HG03378 (cell line): ENCODE measurements at regions not wholly inside any gene's neighbourhood (a gene's known extent, or its start where the extent isn't known, plus 50 kb on each side); places are given as distances from the start of the nearest gene placed in this dataset.

ENCODE experiments used
- ATAC-seq: cut with Tn5 transposase; IDR thresholded peaks from one replicate; pipeline ENCODE4 v1.9.1; 2021; ENCODE audit warnings: mild to moderate bottlenecking, moderate library complexity; ENCODE audit not compliant: unreplicated experiment

- no peak for ATAC-seq
These were observed 225.7 kb upstream of the TNP1 start for GRCh38 chr2:217085543-217085942.

DNA sequence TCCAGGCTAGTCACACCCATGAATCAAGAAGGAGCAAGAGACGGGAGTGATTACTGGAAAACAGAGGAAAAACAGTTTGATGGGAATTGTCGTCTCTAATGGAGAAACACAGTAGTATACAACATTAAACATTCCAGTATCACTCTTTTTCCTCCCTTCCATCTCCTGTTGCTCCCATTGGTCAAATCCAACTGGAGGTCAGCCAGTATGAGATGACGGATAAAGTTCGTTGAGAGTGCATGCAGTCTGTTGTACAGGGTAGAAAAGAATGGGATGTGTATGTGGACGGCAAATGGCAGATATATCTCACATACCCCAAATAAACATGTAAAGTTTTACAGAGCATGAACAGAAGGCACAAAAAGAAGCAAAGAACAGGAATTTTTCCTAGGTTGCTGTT lies 221.9 kb upstream of the TNP1 start:
- ATAC-seq: no peak

- ATAC-seq: no peak
These were observed 219.3 kb upstream of the TNP1 start for GRCh38 chr2:217079165-217079564.

- no peak for ATAC-seq
These were observed 218.1 kb upstream of the TNP1 start for GRCh38 chr2:217077831-217078407.

DNA sequence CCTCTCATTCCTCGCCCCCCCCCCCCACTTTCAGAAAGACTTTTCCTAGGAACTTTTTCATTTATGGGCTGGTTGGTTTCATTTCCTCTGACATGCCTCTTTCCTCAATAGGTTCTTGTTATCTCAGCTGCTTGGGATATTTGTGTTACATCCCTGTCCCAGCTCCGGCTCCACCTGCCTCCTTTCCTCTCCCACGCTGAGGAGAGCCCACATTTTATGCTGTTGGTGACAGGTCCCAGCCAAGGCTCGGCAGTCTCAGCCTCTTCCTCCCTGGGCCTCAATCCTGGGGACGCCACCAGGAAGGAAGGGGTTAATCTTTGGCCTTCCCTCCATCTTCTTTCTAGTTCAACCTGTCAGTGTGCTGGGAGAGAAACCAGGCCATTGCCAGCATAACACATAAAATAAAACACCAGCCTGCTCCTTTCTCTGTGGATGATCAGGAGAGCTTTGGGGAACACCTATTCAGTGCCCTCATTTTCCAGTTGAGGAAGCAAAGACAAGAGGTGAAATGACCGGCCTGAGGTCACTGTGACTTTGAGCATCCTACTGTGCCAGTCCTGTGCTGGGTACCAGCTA lies 216.9 kb upstream of the TNP1 start:
- no peak for ATAC-seq

DNA sequence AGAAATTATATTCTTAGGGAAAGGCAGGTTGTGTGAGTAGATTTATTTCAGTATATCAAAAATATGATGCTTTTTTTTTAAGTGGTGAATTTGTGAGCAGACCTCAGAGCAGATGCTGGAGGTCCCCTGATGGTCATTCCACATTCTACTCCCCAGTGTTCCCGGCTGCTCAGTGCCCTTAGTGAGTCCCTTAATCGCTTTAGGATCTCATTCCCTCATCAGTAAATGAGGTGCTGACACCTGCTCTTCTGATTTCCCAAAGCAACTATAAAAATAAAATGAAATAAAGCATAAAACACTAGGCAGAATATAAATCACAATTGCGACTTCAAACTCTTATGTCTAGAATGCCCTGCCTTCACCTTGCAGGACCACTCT lies 216.2 kb upstream of the TNP1 start:
- no peak for ATAC-seq

- no peak for ATAC-seq
These were observed 215.6 kb upstream of the TNP1 start for GRCh38 chr2:217075268-217076057.

DNA sequence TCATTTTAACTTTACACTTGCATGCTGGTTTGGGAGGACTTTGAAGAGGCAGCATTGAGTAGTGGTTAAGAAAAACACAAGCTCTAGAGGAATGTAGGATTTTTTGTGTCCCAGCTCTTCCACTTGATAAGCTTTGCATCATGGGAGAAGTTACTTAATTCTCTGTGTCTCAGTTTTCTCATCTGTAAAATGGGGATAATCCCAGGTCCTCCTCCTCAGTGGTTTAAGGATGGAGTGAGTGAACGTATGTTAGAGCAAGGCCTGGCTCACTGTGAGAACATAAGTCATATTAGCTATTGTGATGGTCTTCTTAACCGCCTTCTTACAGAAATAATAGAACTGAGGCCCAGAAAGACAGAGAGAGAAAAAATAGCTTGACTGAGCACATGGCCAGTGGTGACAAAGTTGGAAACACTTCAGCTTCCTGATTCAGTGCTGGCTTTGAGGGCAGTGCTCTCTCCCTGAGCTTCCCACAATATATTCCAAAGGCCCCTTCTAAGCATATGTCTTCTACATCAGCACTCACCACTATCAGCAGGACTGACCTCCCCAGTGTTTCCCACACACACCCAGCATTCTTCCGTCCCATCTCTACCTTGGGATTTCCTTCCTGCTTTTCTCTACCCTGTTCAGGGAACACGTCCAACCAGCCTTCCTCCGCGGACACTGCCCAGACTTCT lies 214.9 kb upstream of the TNP1 start:
- ATAC-seq: no peak

- no peak for ATAC-seq
These were observed 211.6 kb upstream of the TNP1 start for GRCh38 chr2:217071416-217071815.

DNA sequence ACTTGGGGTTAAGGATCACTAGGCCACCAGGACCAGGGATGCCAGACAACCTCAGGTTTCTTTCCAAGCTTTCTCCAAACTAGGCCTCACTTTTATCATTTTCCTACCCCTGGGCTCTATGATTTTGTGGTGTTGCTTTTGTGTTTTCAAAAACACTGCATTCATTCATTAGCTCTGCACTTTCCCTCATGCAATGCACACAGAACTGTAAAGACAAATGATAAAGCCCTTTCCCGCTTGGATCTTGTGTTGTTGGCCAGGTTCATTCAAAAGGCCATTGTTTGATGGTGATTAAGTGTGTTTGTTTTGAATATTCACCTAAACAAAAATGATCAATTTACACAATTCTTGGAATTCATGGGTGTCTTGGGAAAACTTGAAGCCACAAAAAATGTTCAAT lies 210.7 kb upstream of the TNP1 start:
- ATAC-seq: no peak

GRCh38 chr2:217070043-217070430 lies 210.2 kb upstream of the TNP1 start:
- ATAC-seq: no peak

GRCh38 chr2:217069263-217070042 lies 209.6 kb upstream of the TNP1 start:
- ATAC-seq: no peak

DNA sequence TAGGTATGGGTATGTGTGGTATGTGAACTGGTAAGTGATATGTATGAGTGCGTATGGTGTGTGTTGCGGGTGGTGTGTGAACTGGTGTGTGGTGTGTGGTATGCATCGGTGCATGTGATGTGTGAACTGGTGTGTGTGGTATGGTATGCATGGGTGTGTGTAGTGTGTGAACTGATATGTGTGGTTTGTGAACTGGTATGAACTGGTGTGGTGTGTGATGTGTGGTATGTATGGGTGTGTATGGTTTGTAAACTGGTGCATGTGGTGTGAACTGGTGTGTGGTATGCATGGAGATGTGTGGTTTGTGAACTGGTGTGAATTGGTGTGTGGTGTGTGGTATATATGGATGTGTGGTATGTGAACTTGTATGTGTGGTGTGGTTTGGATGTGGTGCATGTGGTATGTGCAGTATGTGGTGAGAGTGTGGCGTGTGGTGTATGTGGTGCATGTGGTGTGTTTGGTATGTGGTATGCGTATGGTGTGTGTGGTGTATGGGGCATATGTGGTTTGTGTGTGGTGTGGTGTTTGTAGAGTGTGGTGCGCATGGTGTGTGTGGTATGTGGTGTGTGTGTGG lies 208.9 kb upstream of the TNP1 start:
- no peak for ATAC-seq

- no peak for ATAC-seq
These were observed 207.9 kb upstream of the TNP1 start for GRCh38 chr2:217067787-217068186.

DNA sequence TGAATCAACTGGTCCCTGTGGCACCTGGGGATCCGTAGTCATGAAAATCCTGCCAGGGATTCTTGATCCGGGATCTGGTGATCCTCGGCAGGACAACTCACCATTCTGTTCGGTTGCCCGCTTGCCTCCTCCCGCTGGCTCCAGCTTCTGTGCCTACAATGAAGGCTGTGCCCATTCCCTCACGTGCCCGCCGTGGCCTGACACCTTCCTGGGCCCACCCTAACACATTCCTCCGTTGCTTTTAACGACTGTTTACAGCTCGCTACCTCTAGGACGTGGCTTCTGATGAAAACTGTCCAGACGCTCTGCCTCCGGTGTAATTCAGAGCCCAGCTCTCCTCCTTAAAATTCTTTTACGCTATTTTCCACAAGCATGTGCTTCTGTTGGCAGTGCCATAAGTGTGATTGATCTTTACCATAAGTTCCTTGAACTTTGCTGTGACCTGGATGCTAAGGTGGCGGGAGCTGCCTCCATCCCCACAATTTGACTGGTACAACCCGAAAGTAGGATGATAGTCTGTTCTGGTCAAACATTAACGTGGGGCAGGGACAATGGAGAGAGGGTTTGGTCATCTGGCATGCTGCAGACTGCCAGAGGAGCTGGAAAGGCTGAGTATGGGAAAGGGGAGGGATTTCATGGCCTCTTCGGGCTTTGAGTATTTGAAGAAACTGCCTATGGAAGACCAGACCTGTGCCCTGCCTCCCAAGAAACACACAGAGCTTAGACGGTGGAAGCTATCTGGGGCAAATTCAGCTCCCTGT lies 206.8 kb upstream of the TNP1 start:
- no peak for ATAC-seq

GRCh38 chr2:217065695-217066405 lies 206.0 kb upstream of the TNP1 start:
- no peak for ATAC-seq

DNA sequence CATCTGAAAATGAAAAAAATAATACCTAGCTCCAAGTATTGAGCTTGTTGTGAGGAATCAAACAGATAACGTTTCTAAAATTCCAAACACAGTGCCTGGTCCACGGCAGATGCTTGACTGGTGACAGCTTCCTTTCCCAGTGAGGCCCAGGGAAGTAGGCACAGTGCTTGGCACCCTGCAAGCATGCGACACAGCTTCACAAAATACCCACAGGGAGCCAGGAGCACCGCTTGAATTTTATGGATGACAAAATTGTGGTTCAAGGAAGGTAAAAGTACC lies 205.1 kb upstream of the TNP1 start:
- no peak for ATAC-seq

DNA sequence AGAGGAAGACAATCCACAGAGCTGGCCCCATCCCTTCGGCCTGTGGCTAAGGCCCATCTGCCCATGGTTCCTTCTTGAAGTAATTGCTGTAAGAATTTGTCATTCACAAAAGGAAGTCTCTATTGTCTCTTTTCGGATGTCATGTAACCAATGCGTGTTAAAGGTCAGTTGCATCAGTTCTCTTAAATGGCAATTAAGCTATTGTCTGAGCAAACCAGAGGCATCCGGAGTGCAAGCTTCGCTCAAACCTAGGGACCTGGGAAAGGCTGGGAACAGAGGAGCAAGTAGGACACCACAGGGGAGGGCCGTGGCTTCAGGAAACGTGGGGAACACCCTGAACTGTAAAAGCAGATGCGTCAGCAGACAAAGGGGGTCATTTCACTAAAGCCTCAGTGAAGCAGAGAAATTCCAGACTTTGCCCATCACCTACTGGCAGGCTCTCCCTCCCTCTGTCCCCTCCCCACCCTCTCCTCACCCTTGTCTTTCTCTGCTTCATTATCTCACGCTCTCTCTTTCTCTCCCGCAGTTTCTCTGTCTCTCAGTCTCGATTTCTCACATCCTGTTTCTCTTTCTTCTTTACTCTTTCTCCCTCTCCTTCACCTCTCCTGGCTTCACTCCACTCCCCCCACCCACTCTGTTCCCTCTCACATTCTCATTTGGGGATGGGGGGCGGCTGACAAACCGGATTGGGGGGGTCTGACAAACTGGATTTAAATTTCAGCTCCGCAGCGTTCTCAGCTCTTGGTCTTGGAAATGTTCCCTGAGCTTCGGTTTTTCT lies 204.6 kb upstream of the TNP1 start:
- ATAC-seq: no peak

DNA sequence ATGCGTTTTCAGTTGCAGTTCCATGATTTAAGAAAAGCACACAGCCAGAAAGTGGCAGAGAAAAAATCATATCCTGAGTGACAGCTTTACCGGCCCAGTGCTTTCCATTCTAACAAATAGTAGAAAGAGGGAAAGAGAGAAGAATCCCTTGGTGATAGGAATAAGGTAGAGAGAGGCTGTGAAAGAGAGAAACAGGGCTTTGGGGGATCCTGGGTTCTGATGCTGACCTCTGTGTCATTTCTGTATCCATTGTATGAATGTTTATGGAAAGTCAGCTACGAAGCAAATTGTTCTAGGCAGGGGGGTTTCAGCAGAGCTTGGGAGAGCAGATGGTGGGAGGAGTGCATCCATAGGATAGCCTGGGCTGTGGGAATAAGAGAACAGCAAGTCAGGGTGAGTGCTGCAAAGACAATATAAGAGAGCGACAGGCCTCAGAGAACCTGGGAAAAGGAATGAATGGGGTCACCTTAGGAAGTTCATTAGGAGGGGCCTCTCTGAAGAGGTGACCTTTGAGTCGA lies 203.4 kb upstream of the TNP1 start:
- no peak for ATAC-seq
